Activated naive CD8-positive, alpha-beta T cell treated with anti-CD3 and anti-CD28 coated beads, Interleukin-2, amount 50 U/mL, for 24 hours (primary cell): ENCODE measurements at regions not wholly inside any gene's neighbourhood (a gene's known extent, or its start where the extent isn't known, plus 50 kb on each side); places are given as distances from the start of the nearest gene placed in this dataset.

Experiments used
- ATAC-seq: fragments of 150-1000 bp; cut with Tn5 transposase; one replicate; pipeline ENCODE4 v1.10.0; 2021
- DNase-seq: peaks from one replicate; pipeline ENCODE4 v3.0.0; 2021
- H3K27ac Mint-ChIP-seq: one replicate; pipeline ENCODE4 v1.8.0; 2021; ENCODE audit warnings: mild to moderate bottlenecking, mixed read lengths
- H3K27me3 Mint-ChIP-seq: one replicate; pipeline ENCODE4 v1.8.0; 2021; ENCODE audit warnings: mixed read lengths
- H3K36me3 Mint-ChIP-seq: one replicate; pipeline ENCODE4 v1.8.0; 2021; ENCODE audit warnings: low read depth, mixed read lengths
- H3K4me1 Mint-ChIP-seq: one replicate; pipeline ENCODE4 v1.8.0; 2021; ENCODE audit warnings: mixed read lengths
- H3K4me3 Mint-ChIP-seq: one replicate; pipeline ENCODE4 v1.8.0; 2021; ENCODE audit warnings: mild to moderate bottlenecking, moderate library complexity, mixed read lengths
- H3K9me3 Mint-ChIP-seq: one replicate; pipeline ENCODE4 v1.8.0; 2021; ENCODE audit warnings: mixed read lengths

DNA sequence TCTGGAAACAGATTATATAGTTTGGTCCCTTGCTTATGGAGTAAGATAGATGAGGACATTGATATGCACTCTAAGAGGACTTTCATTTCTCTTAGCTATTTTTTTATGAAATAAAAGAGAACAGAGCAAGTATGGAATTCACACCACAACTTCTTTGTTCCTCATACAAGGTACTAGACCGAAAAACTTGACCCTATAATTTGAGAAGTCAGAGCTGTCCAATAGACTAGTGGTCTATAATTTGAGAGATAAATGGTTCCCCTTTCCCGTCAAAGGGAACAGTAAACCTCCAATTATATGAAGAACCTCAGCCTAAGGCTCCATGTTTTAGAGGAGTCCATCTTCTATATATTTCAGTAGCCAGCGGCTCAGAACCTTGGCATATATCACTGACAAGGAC, 58.5 kb upstream of the HIF1A start:
- Mint-ChIP-seq H3K36me3 (no peaks in the 10 kb centered on the region), H3K4me3 (no peak overlapping the region), H3K4me1 (peaks cover 26% of the 10 kb centered on the region), H3K27me3 (no peaks in the 10 kb centered on the region), H3K9me3 (no peaks in the 10 kb centered on the region), H3K27ac (peak overlapping the region; percentile 24)
- DNase-seq (no peak), ATAC-seq (no peak)

DNA sequence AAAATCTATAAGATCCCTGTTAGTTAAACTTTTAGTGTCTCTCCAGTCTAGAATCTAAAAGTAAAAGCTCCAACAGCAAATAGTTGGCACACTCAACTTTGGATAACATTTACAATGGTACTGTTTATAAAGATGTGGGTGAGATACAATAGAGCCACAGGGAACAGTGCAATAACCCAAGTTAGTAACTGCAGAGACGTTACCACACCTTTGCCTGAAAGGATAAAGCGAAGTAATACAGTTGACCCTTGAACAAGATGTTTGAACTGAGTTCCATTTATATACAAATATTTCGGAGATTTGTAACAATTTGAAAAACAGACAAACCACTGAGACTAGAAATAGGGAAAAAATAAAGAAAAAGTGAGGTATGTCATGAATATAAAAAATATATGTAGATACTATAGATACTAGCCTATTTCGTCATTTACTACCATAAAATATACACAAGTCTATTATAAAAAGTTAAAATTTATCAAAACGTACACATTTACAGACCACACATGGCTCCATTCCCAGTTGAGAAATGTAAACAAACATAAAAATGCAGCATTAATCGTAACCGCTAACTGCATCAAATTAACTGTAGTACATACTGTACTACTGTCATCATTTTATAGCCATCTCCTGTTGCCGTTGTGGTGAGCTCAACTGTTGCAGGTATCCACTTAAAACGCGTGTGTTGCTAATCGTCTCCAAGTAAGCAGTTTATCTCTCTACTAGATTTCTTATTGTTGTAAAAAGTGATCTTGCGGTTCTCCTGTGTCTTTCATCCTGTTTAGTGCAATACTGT, 56.5 kb upstream of the HIF1A start:
- peaks cover 34% of the 10 kb centered on the region for H3K4me1 Mint-ChIP-seq
- no peak overlapping the region for H3K27ac Mint-ChIP-seq
- H3K9me3 Mint-ChIP-seq, result peaks cover 4% of the 10 kb centered on the region
- H3K4me3 Mint-ChIP-seq, result no peak overlapping the region
- no peak for ATAC-seq
- H3K27me3 Mint-ChIP-seq, result no peaks in the 10 kb centered on the region
- no peaks in the 10 kb centered on the region for H3K36me3 Mint-ChIP-seq
- no peak for DNase-seq

DNA sequence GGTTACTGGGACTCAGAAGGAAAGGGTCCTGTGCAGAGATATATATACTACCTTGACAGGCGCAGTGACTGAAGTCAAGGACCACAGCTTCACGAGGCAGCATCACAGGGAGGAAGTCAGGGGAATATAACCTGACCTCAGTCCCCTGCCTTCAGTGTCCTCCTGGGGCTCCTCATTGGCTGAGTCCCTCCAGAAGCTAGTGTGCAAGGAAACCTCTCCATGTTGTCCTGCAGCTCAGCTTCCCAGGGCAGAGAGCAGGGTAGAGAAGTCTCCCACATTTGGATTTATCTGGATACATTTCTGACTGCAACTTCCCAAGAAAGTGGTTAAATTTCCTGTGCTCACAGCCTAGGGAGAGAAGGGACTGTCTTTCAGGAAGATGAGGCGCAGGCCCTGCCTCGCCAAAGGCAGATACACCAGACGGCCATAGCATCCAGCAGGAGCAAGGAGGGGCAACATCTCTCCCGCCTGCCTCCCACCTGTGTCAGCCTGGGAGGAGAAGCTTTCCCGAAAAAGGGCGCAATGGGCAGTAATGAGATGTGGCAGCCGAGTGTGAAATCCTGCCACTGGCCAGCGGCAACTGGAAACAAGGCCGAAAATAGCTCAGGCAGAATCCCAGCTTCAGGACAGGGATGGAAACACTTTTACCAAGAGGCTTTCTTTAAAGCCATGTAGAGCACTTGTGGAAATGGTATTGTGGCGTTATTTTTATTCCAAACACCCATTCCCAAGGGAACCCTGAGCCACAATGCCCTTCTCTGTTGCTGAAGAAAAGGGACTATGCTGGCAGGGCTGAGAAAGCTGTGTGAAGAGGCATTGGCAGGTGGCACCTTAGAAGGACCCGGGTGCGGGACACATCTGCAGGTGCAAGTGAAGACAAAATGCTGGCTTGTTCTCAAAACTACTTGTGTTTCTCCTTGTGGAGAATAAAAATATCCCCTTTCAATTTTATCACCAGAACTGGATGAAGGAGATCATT, 54.9 kb upstream of the HIF1A start:
- H3K4me1 Mint-ChIP-seq, result peaks cover 38% of the 10 kb centered on the region
- H3K27me3 Mint-ChIP-seq, result no peaks in the 10 kb centered on the region
- no peak overlapping the region for H3K4me3 Mint-ChIP-seq
- ATAC-seq (no peak), DNase-seq (no peak)
- no peaks in the 10 kb centered on the region for H3K36me3 Mint-ChIP-seq
- peaks cover 4% of the 10 kb centered on the region for H3K9me3 Mint-ChIP-seq
- no peak overlapping the region for H3K27ac Mint-ChIP-seq

GRCh38 chr14:61641914-61642613, 53.2 kb upstream of the HIF1A start:
- no peak for ATAC-seq
- Mint-ChIP-seq H3K36me3 (no peaks in the 10 kb centered on the region), H3K4me3 (no peak overlapping the region), H3K4me1 (peaks cover 25% of the 10 kb centered on the region), H3K9me3 (peaks cover 4% of the 10 kb centered on the region), H3K27ac (no peak overlapping the region), H3K27me3 (no peaks in the 10 kb centered on the region)
- DNase-seq, result no peak

DNA sequence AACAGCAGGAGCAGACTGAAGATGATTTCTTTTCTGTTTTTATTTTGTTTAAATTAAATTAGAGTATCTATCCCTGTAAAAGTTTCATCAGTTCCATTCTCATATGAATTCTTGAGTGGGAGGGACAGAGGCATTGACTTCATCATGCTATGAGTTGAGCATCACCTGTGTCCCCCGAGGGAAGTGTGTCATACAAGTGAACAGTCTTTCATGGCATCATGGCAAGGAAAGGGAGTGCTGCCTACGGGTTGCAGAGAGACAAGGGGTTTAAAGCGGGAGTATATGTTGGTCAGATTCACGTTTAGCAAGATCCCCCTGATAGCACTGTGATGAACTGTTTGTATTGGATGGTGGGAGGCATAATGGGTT, 52.7 kb upstream of the HIF1A start:
- Mint-ChIP-seq H3K4me3 (no peak overlapping the region), H3K27me3 (no peaks in the 10 kb centered on the region), H3K9me3 (peaks cover 4% of the 10 kb centered on the region), H3K36me3 (no peaks in the 10 kb centered on the region), H3K27ac (no peak overlapping the region), H3K4me1 (peaks cover 23% of the 10 kb centered on the region)
- DNase-seq (no peak), ATAC-seq (no peak)

- Mint-ChIP-seq H3K4me1 (peaks cover 20% of the 10 kb centered on the region), H3K36me3 (no peaks in the 10 kb centered on the region), H3K9me3 (peaks cover 4% of the 10 kb centered on the region), H3K4me3 (no peak overlapping the region), H3K27ac (no peak overlapping the region), H3K27me3 (no peaks in the 10 kb centered on the region)
- ATAC-seq, result no peak
- no peak for DNase-seq
Measured at GRCh38 chr14:61643555-61643954, 51.8 kb upstream of the HIF1A start.

GRCh38 chr14:61644175-61644574, 51.1 kb upstream of the HIF1A start:
- ATAC-seq, result no peak
- H3K36me3 Mint-ChIP-seq, result no peaks in the 10 kb centered on the region

DNA sequence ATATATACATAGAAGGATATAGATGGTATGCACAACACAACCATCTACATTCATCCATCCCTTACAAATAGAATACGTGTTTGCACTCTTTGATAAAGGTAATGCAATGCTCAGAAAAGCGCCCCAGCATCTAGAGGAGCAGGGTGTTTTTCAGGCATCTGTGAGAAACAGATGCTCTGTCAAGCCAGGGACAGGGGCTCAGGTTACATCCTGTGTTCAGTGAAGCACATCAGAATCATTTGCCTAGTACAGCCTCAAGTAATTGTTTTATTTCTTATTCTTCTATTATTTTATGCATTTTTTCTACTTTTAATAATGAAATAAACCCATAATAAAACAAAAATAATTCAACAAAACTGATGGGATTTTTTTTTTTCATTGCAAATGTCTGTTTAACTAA, 50.5 kb upstream of the HIF1A start:
- Mint-ChIP-seq H3K27ac (no peak overlapping the region), H3K9me3 (peaks cover 4% of the 10 kb centered on the region), H3K4me3 (no peak overlapping the region), H3K27me3 (no peaks in the 10 kb centered on the region), H3K4me1 (peaks cover 27% of the 10 kb centered on the region), H3K36me3 (no peaks in the 10 kb centered on the region)
- ATAC-seq, result no peak
- DNase-seq, result no peak

More at GRCh38 chr14:61644175-61644574, 51.1 kb upstream of the HIF1A start:
- Mint-ChIP-seq H3K4me1 (peaks cover 23% of the 10 kb centered on the region), H3K27ac (no peak overlapping the region), H3K4me3 (no peak overlapping the region), H3K9me3 (peaks cover 4% of the 10 kb centered on the region), H3K27me3 (no peaks in the 10 kb centered on the region)
- no peak for DNase-seq

DNA sequence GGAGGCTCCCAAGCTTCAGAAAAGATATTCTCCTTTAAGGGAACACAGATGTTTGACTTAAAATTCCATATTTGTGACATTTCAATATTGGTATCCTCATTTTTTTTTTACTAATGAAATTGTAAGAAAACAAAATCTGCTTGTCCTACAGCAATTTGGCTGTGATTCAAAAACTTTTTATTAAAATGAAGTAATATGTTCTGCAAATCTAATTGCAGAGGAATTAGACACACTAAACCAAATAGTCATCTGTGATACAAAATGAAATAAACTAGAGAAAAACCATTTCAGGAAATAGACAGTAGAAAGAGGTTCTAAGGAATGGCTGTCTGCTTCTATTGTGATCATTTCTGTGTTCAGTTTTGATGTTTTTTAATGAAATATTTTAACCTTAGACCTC, 50.1 kb upstream of the HIF1A start:
- no peak for DNase-seq
- no peaks in the 10 kb centered on the region for H3K36me3 Mint-ChIP-seq
- H3K27ac Mint-ChIP-seq, result no peak overlapping the region
- no peaks in the 10 kb centered on the region for H3K27me3 Mint-ChIP-seq
- no peak for ATAC-seq
- no peak overlapping the region for H3K4me3 Mint-ChIP-seq
- H3K9me3 Mint-ChIP-seq, result peaks cover 4% of the 10 kb centered on the region
- H3K4me1 Mint-ChIP-seq, result peaks cover 27% of the 10 kb centered on the region
